ENCODE measurements at regions not wholly inside any gene's neighbourhood (a gene's known extent, or its start where the extent isn't known, plus 50 kb on each side); places are given as distances from the start of the nearest gene placed in this dataset.

- no peak for DNase-seq
Observed at GRCh38 chr5:126168785-126169184, 254.4 kb upstream of the GRAMD2B start.

GRCh38 chr5:126171916-126172315 is 251.3 kb upstream of the GRAMD2B start:
- no peak for DNase-seq

- no peak for DNase-seq
Observed at GRCh38 chr5:126172812-126173211, 250.4 kb upstream of the GRAMD2B start.

GRCh38 chr5:126178521-126178920 is 244.7 kb upstream of the GRAMD2B start:
- DNase-seq, result no peak

- DNase-seq, result no peak
Observed at GRCh38 chr5:126182971-126183695, 240.1 kb upstream of the GRAMD2B start.

- no peak for DNase-seq
Observed at GRCh38 chr5:126184474-126184873, 238.7 kb upstream of the GRAMD2B start.

GRCh38 chr5:126186210-126186609 is 237.0 kb upstream of the GRAMD2B start:
- no peak for DNase-seq

GRCh38 chr5:126188804-126189203 is 234.4 kb upstream of the GRAMD2B start:
- DNase-seq, result no peak

GRCh38 chr5:126189231-126189630 is 234.0 kb upstream of the GRAMD2B start:
- no peak for DNase-seq

GRCh38 chr5:126189862-126190261 is 233.3 kb upstream of the GRAMD2B start:
- no peak for DNase-seq

GRCh38 chr5:126192226-126192625 is 231.0 kb upstream of the GRAMD2B start:
- DNase-seq, result no peak

GRCh38 chr5:126195410-126196100 is 227.7 kb upstream of the GRAMD2B start:
- no peak for DNase-seq

GRCh38 chr5:126198531-126198930 is 224.7 kb upstream of the GRAMD2B start:
- DNase-seq, result no peak

- DNase-seq, result no peak
Observed at GRCh38 chr5:126199467-126199866, 223.7 kb upstream of the GRAMD2B start.

GRCh38 chr5:126208691-126209090 is 214.5 kb upstream of the GRAMD2B start:
- DNase-seq, result no peak

GRCh38 chr5:126210955-126211354 is 212.3 kb upstream of the GRAMD2B start:
- DNase-seq, result no peak

- no peak for DNase-seq
Observed at GRCh38 chr5:126219616-126220015, 203.6 kb upstream of the GRAMD2B start.

GRCh38 chr5:126220725-126221124 is 202.5 kb upstream of the GRAMD2B start:
- no peak for DNase-seq

GRCh38 chr5:126228934-126229333 is 194.3 kb upstream of the GRAMD2B start:
- no peak for DNase-seq

GRCh38 chr5:126233256-126233655 is 190.0 kb upstream of the GRAMD2B start:
- DNase-seq, result no peak

GRCh38 chr5:126234563-126235195 is 188.5 kb upstream of the GRAMD2B start:
- peak; percentile 55 for DNase-seq

- no peak for DNase-seq
Observed at GRCh38 chr5:126235628-126236027, 187.6 kb upstream of the GRAMD2B start.

GRCh38 chr5:126236994-126237393 is 186.2 kb upstream of the GRAMD2B start:
- DNase-seq, result no peak

All from left kidney (tissue), 1 donor.